IPS DF 4.7 (cell line): ENCODE measurements at regions not wholly inside any gene's neighbourhood (a gene's known extent, or its start where the extent isn't known, plus 50 kb on each side); places are given as distances from the start of the nearest gene placed in this dataset.

Source experiments
- DNase-seq: peaks from one replicate; pipeline ENCODE4 v3.0.0-alpha.2; 2013; ENCODE audit warnings: low spot score; ENCODE audit errors: extremely low read depth

GRCh38 chr15:94535298-94536048 lies 304.1 kb downstream of the MCTP2 start:
- DNase-seq, result no peak

- no peak for DNase-seq
Measured at GRCh38 chr15:94536549-94536948, 305.2 kb downstream of the MCTP2 start.

GRCh38 chr15:94538280-94538679 lies 306.9 kb downstream of the MCTP2 start:
- DNase-seq, result no peak

GRCh38 chr15:94542391-94542790 lies 311.0 kb downstream of the MCTP2 start:
- DNase-seq, result no peak

GRCh38 chr15:94546808-94547207 lies 315.4 kb downstream of the MCTP2 start:
- no peak for DNase-seq

- DNase-seq, result no peak
Measured at GRCh38 chr15:94547711-94548110, 316.4 kb downstream of the MCTP2 start.

- no peak for DNase-seq
Measured at GRCh38 chr15:94555841-94556519, 324.6 kb downstream of the MCTP2 start.

- no peak for DNase-seq
Measured at GRCh38 chr15:94561036-94561689, 329.8 kb downstream of the MCTP2 start.

GRCh38 chr15:94563456-94563855 lies 332.1 kb downstream of the MCTP2 start:
- DNase-seq, result no peak

GRCh38 chr15:94576889-94577533 lies 345.6 kb downstream of the MCTP2 start:
- peak; percentile 56 for DNase-seq

- no peak for DNase-seq
Measured at GRCh38 chr15:94579286-94579685, 347.9 kb downstream of the MCTP2 start.

GRCh38 chr15:94580211-94580885 lies 349.0 kb downstream of the MCTP2 start:
- DNase-seq, result no peak

- peak; percentile 38 for DNase-seq
Measured at GRCh38 chr15:94582368-94582767, 351.0 kb downstream of the MCTP2 start.

- no peak for DNase-seq
Measured at GRCh38 chr15:94584833-94585244, 353.5 kb downstream of the MCTP2 start.

- DNase-seq, result no peak
Measured at GRCh38 chr15:94586099-94586498, 354.7 kb downstream of the MCTP2 start.

- no peak for DNase-seq
Measured at GRCh38 chr15:94587113-94587512, 355.8 kb downstream of the MCTP2 start.

- DNase-seq, result no peak
Measured at GRCh38 chr15:94588993-94589392, 357.6 kb downstream of the MCTP2 start.

GRCh38 chr15:94592495-94592894 lies 361.1 kb downstream of the MCTP2 start:
- DNase-seq, result no peak

- DNase-seq, result no peak
Measured at GRCh38 chr15:94596707-94597106, 365.3 kb downstream of the MCTP2 start.

- no peak for DNase-seq
Measured at GRCh38 chr15:94600505-94600904, 369.1 kb downstream of the MCTP2 start.

- DNase-seq, result no peak
Measured at GRCh38 chr15:94602754-94603470, 371.6 kb downstream of the MCTP2 start.
